GM12878 (cell line): ENCODE measurements at regions not wholly inside any gene's neighbourhood (a gene's known extent, or its start where the extent isn't known, plus 50 kb on each side); places are given as distances from the start of the nearest gene placed in this dataset.

Experiments used
- ATAC-seq: fragments of 200-7000 bp; cut with Tn5 transposase; 3 replicates; pipeline ENCODE4 v1.9.1; 2020; ENCODE audit warnings: mild to moderate bottlenecking, moderate library complexity
- BruUV-seq: library from RNA; stranded (reverse); fragments of 400-500 nt; replicated peaks from 2 replicates; lab custom pipeline; 2021; lab: Mats Ljungman, UMichigan
- CTCF ChIA-PET: fragments of 300-600 bp; sonication (Branson Sonifier 250); formaldehyde crosslinking; extraction: SDS; loops from one replicate; lab custom pipeline; 2021; ENCODE audit warnings: inconsistent platforms; lab: Yijun Ruan, JAX
- POLR2A ChIA-PET: fragments of 350-600 bp; formaldehyde crosslinking; extraction: SDS; loops from one replicate; lab custom pipeline; 2021; ENCODE audit warnings: inconsistent platforms; lab: Charles Lee
- RAD21 ChIA-PET: fragments of 300-600 bp; sonication (Branson Sonifier 250); formaldehyde crosslinking; loops from one replicate; lab custom pipeline; 2023; ENCODE audit warnings: antibody characterized with exemption; ENCODE audit not compliant: unreplicated experiment; lab: Charles Lee
- SMC1A ChIA-PET: fragments of 300-600 bp; sonication (Branson Sonifier 250); formaldehyde crosslinking; loops from one replicate; lab custom pipeline; 2023; ENCODE audit not compliant: unreplicated experiment, uncharacterized antibody; lab: Charles Lee
- DNase-seq: peaks from one replicate; pipeline ENCODE4 v3.0.0-alpha.2; 2011; ENCODE audit warnings: low read depth, low spot score
- FAIRE-seq: peaks from 3 replicates; lab custom pipeline; 2011; peaks lifted over from hg19 to GRCh38; lab: Jason Lieb, UNC
- H2AFZ ChIP-seq: 2 replicates; pipeline ENCODE4 v1.6.0; 2011; ENCODE audit warnings: low read depth, low read length, control low read depth; ENCODE audit not compliant: control insufficient read depth
- H3K27ac ChIP-seq: 2 replicates; pipeline ENCODE4 v1.5.1; 2011; ENCODE audit warnings: control low read depth; ENCODE audit not compliant: control insufficient read depth, insufficient read depth
- H3K27me3 ChIP-seq, 2 experiments: replicated peaks in 1 of 2; 2 replicates each; pipeline versions ENCODE4 v1.6.0 to v1.6.1; 2011; ENCODE audit warnings: low read length in 1 of 2; ENCODE audit not compliant: control insufficient read depth in 2 of 2, insufficient read depth in 2 of 2
- H3K36me3 ChIP-seq, 2 experiments: 2 replicates each; pipeline ENCODE4 v1.5.1; 2011; ENCODE audit warnings: low read length in 1 of 2; ENCODE audit not compliant: control insufficient read depth in 2 of 2, insufficient read depth in 2 of 2
- H3K4me1 ChIP-seq: 2 replicates; pipeline ENCODE4 v1.6.1; 2011; ENCODE audit warnings: mild to moderate bottlenecking, low read length, moderate library complexity, mixed read lengths; ENCODE audit not compliant: control insufficient read depth, insufficient read depth
- H3K4me2 ChIP-seq: 2 replicates; pipeline ENCODE4 v1.6.0; 2011; ENCODE audit warnings: control low read depth; ENCODE audit not compliant: control insufficient read depth, insufficient read depth
- H3K4me3 ChIP-seq: fragments of 200-600 bp; sonication (generic); 2 replicates; pipeline ENCODE4 v1.5.1; 2016
- H3K79me2 ChIP-seq: 2 replicates; pipeline ENCODE4 v1.6.0; 2011; ENCODE audit warnings: low read length; ENCODE audit not compliant: control insufficient read depth, insufficient read depth
- H3K9ac ChIP-seq: 2 replicates; pipeline ENCODE4 v1.8.0; 2011; ENCODE audit warnings: low read length, control low read depth, mixed read lengths; ENCODE audit not compliant: control insufficient read depth, insufficient read depth
- H3K9me3 ChIP-seq: replicated peaks from 3 replicates; pipeline ENCODE4 v1.5.1; 2011; ENCODE audit warnings: mild to moderate bottlenecking, low read length; ENCODE audit not compliant: control insufficient read depth, insufficient read depth
- H4K20me1 ChIP-seq: 2 replicates; pipeline ENCODE4 v1.6.0; 2011; ENCODE audit not compliant: control insufficient read depth, insufficient read depth
- EZH2 ChIP-seq: IDR thresholded peaks from 2 replicates; pipeline ENCODE4 v1.6.1; 2012; ENCODE audit warnings: low read depth, mild to moderate bottlenecking, control low read depth, inconsistent platforms, low read length, borderline replicate concordance; ENCODE audit not compliant: control insufficient read depth
- HDAC6 ChIP-seq: fragments of 200-600 bp; sonication (generic); IDR thresholded peaks from one replicate; pipeline ENCODE4 v1.8.0; 2017; ENCODE audit warnings: antibody characterized with exemption; ENCODE audit not compliant: unreplicated experiment
- MTA3 ChIP-seq: IDR thresholded peaks from 2 replicates; pipeline ENCODE4 v1.6.1; 2012; ENCODE audit warnings: low read length, inconsistent platforms, borderline replicate concordance
- NR2C1 ChIP-seq: fragments of 450-650 bp; IDR thresholded peaks from 2 replicates; pipeline ENCODE4 v1.6.1; 2017; ENCODE audit warnings: antibody characterized with exemption, mild to moderate bottlenecking, moderate library complexity
- NR2F1 ChIP-seq: fragments of 450-650 bp; conservative IDR thresholded peaks from 2 replicates; pipeline ENCODE4 v1.6.1; 2017; ENCODE audit warnings: mild to moderate bottlenecking
- YBX1 ChIP-seq: fragments of 450-650 bp; IDR thresholded peaks from 2 replicates; pipeline ENCODE4 v1.6.1; 2016; ENCODE audit warnings: antibody characterized with exemption
- WGBS: methylation state at CpG from one replicate; pipeline ENCODE4 v1.1.6; 2016; ENCODE audit warnings: low lambda C conversion rate; ENCODE audit not compliant: insufficient replicate concordance, insufficient coverage; ENCODE audit errors: missing lambda C conversion rate; 5-methylcytosine and 5-hydroxymethylcytosine counted together
- in situ Hi-C: fragments of 300-500 bp; cut with MboI; formaldehyde crosslinking; loops from 9 replicates; pipeline ENCODE4 v1.14.3; 2018; ENCODE audit warnings: mixed read lengths
- intact Hi-C: fragments of 100-400 bp; cut with micrococcal nuclease; formaldehyde crosslinking; loops from one replicate; pipeline ENCODE4 v1.14.2; 2022; ENCODE audit not compliant: unreplicated experiment
- TF ChIP-seq, protein P1 (sequence below): IDR thresholded peaks from 2 replicates; pipeline ENCODE4 v1.6.1; 2011; ENCODE audit warnings: mild to moderate bottlenecking, low read depth, low read length, moderate library complexity; ENCODE audit not compliant: insufficient replicate concordance
- TF ChIP-seq, protein P2 (sequence below): IDR thresholded peaks from 2 replicates; pipeline ENCODE4 v1.6.1; 2011; ENCODE audit warnings: low read depth, mild to moderate bottlenecking, low read length, moderate library complexity, borderline replicate concordance; ENCODE audit errors: extremely low read depth

DNA sequence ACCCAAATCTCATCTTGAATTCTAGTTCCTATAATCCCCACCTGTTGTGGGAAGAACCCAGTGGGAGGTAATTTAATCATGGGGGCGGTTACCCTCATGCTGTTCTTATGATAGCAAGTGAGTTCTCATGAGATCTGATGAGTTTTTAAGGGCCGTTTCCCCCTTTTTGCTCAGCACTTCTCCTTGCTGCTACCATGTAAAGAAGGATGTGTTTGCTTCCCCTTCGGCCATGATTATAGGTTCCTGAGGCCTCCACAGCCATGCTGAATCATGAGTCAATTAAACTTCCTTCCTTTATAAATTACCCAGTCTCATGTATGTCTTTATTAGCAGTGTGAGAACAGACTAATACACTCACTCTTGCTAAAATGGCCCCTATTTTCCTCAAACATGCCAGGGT, 374.7 kb downstream of the TUSC7 start:
- SMC1A ChIA-PET, result no interaction called here
- H3K79me2 ChIP-seq, result no peaks in the 10 kb centered on the region
- POLR2A ChIA-PET, result no interaction called here
- no peak overlapping the region for H3K27ac ChIP-seq
- 6% methylated on average over 3 of the region's 3 CpGs for WGBS
- H2AFZ ChIP-seq, result no peak overlapping the region
- H3K4me1 ChIP-seq, result no peaks in the 10 kb centered on the region
- ATAC-seq, result no peak
- RAD21 ChIA-PET, result no interaction called here
- no peak for FAIRE-seq
- H3K36me3 ChIP-seq, result no peaks in the 10 kb centered on the region
- H3K9me3 ChIP-seq, result no peaks in the 10 kb centered on the region; the same call in 2 of the 3 replicates
- CTCF ChIA-PET, result no interaction called here
- intact Hi-C loops (no loop called here), in situ Hi-C loops (no loop called here)
- no peaks in the 10 kb centered on the region for H3K27me3 ChIP-seq
- TF ChIP-seq NR2C1 (no peak), HDAC6 (no peak), EZH2 (no peak), MTA3 (no peak), NR2F1 (no peak), YBX1 (no peak)
- TF ChIP-seq, protein P1, sequence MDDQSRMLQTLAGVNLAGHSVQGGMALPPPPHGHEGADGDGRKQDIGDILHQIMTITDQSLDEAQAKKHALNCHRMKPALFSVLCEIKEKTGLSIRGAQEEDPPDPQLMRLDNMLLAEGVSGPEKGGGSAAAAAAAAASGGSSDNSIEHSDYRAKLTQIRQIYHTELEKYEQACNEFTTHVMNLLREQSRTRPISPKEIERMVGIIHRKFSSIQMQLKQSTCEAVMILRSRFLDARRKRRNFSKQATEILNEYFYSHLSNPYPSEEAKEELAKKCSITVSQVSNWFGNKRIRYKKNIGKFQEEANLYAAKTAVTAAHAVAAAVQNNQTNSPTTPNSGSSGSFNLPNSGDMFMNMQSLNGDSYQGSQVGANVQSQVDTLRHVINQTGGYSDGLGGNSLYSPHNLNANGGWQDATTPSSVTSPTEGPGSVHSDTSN, result no peak
- TF ChIP-seq, protein P2, sequence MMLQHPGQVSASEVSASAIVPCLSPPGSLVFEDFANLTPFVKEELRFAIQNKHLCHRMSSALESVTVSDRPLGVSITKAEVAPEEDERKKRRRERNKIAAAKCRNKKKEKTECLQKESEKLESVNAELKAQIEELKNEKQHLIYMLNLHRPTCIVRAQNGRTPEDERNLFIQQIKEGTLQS, result no peak
- TF ChIP-seq, all 136 proteins: peak for 0
- Histone ChIP-seq H3K4me3 (no peak overlapping the region), H3K4me2 (no peak overlapping the region), H3K9ac (no peak overlapping the region), H4K20me1 (no peaks in the 10 kb centered on the region)
- no TSS peak for BruUV-seq
- DNase-seq, result no peak
